GM19397 (cell line): ENCODE measurements at regions not wholly inside any gene's neighbourhood (a gene's known extent, or its start where the extent isn't known, plus 50 kb on each side); places are given as distances from the start of the nearest gene placed in this dataset.

ENCODE experiments used
- ATAC-seq: cut with Tn5 transposase; IDR thresholded peaks from one replicate; pipeline ENCODE4 v1.9.1; 2021; ENCODE audit warnings: mild to moderate bottlenecking, moderate library complexity; ENCODE audit not compliant: unreplicated experiment

GRCh38 chr13:62092536-62092935 lies 676.9 kb upstream of the PCDH20 start:
- no peak for ATAC-seq

GRCh38 chr13:62088165-62088564 lies 672.5 kb upstream of the PCDH20 start:
- no peak for ATAC-seq

GRCh38 chr13:62087124-62087523 lies 671.5 kb upstream of the PCDH20 start:
- ATAC-seq = no peak

- no peak for ATAC-seq
Measured at GRCh38 chr13:62085337-62086229, 669.9 kb upstream of the PCDH20 start.

GRCh38 chr13:62084728-62085127 lies 669.1 kb upstream of the PCDH20 start:
- ATAC-seq = no peak

GRCh38 chr13:62067821-62068220 lies 652.2 kb upstream of the PCDH20 start:
- ATAC-seq = no peak

GRCh38 chr13:62065016-62065415 lies 649.4 kb upstream of the PCDH20 start:
- ATAC-seq = no peak

- no peak for ATAC-seq
Measured at GRCh38 chr13:62061751-62062150, 646.1 kb upstream of the PCDH20 start.

- ATAC-seq = no peak
Measured at GRCh38 chr13:62060570-62060969, 644.9 kb upstream of the PCDH20 start.

- ATAC-seq = no peak
Measured at GRCh38 chr13:62057286-62057685, 641.6 kb upstream of the PCDH20 start.

- no peak for ATAC-seq
Measured at GRCh38 chr13:62049992-62050391, 634.3 kb upstream of the PCDH20 start.

GRCh38 chr13:62046512-62046911 lies 630.9 kb upstream of the PCDH20 start:
- no peak for ATAC-seq

GRCh38 chr13:62043600-62043999 lies 628.0 kb upstream of the PCDH20 start:
- no peak for ATAC-seq

- ATAC-seq = no peak
Measured at GRCh38 chr13:62040806-62041205, 625.2 kb upstream of the PCDH20 start.

GRCh38 chr13:62040078-62040477 lies 624.4 kb upstream of the PCDH20 start:
- ATAC-seq = no peak

GRCh38 chr13:62038214-62038613 lies 622.6 kb upstream of the PCDH20 start:
- ATAC-seq = no peak

- no peak for ATAC-seq
Measured at GRCh38 chr13:62035981-62036380, 620.3 kb upstream of the PCDH20 start.

- no peak for ATAC-seq
Measured at GRCh38 chr13:62033934-62034333, 618.3 kb upstream of the PCDH20 start.

- no peak for ATAC-seq
Measured at GRCh38 chr13:62022369-62022768, 606.7 kb upstream of the PCDH20 start.

- ATAC-seq = no peak
Measured at GRCh38 chr13:62019858-62020257, 604.2 kb upstream of the PCDH20 start.

GRCh38 chr13:62014299-62014698 lies 598.6 kb upstream of the PCDH20 start:
- no peak for ATAC-seq

- no peak for ATAC-seq
Measured at GRCh38 chr13:62003452-62003851, 587.8 kb upstream of the PCDH20 start.

- ATAC-seq = no peak
Measured at GRCh38 chr13:61994174-61994573, 578.5 kb upstream of the PCDH20 start.
